Fibroblast of skin of left biceps (primary cell): ENCODE measurements at regions not wholly inside any gene's neighbourhood (a gene's known extent, or its start where the extent isn't known, plus 50 kb on each side); places are given as distances from the start of the nearest gene placed in this dataset.

Experiments used
- DNase-seq, 2 experiments: peaks; one replicate each; pipeline ENCODE4 v3.0.0-alpha.2; 2013; ENCODE audit warnings: low read depth in 2 of 2

DNA sequence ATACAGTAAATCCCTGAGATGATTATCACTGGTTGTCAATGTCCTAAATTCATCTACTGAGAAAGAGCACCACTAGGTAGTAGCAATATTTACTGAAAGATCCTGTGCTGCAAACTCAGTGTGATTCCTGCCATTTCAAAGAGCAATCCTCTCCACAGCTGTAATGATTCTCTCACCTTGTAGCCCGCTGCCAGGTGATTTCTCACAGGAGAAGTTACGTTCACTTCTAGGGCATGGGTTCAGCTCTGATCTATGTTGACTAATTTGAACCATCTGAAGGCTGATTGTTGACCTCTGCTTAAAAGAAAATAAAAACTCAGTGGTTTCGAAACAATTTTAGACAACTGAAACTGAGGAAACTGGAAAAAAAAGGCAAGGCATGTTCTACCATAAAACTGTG lies 197.0 kb downstream of the FAT4 start:
- no peak for DNase-seq

DNA sequence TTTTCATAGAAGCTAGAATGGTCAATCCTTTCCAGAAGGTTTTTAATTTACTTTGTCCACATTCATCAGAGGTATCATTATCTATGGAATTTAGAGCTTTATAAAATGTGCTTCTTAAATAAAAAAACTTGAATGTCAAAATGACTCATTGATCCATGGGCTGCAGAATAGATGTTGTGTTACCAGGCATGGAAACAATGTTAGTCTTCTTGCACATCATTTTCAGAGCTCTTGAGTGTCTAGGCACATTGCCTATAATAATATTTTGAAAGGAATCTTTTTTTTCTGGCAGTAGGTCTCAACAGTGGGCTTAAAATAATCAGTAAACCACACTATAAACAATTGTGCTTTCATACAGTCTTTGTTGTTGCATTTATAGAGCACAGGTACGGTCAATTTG lies 200.3 kb downstream of the FAT4 start:
- no peak for DNase-seq

DNA sequence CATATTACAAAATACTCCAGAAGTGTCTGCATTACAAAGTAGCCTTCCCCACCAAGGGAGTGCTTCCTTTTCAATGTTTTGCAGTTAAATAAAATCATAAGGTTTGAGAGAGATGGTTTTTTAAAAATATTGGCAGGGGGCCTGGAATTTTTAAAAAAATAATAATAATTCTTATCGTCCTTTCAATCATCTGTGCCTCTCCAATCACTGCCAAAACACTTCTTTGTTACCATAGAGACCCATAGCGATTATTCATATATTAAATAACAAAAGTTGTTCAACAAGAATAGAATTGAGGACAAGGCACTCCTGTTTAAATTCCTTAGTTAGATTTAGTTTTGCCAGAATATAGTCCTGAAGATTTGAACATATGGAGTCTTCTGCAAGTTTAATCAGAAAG lies 203.1 kb downstream of the FAT4 start:
- DNase-seq = no peak

DNA sequence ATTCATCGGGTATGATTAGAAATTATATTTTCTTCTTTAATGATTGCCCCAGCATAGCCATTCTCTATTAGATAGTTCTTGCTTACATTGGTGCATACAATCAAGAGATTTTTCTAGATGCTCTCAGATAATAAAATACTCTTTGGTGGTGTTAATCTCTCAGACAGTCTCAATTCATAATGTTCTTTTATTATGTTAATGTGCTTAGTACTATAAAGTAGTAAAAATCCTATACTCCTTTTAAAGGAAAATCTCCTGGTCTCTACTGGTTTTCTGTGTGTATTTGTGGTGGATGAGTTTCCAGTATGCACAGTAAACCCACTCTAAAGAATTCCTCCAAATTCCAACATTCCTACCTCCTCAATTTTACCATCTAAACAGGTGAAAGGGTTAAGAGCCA lies 203.5 kb downstream of the FAT4 start:
- DNase-seq = no peak

DNA sequence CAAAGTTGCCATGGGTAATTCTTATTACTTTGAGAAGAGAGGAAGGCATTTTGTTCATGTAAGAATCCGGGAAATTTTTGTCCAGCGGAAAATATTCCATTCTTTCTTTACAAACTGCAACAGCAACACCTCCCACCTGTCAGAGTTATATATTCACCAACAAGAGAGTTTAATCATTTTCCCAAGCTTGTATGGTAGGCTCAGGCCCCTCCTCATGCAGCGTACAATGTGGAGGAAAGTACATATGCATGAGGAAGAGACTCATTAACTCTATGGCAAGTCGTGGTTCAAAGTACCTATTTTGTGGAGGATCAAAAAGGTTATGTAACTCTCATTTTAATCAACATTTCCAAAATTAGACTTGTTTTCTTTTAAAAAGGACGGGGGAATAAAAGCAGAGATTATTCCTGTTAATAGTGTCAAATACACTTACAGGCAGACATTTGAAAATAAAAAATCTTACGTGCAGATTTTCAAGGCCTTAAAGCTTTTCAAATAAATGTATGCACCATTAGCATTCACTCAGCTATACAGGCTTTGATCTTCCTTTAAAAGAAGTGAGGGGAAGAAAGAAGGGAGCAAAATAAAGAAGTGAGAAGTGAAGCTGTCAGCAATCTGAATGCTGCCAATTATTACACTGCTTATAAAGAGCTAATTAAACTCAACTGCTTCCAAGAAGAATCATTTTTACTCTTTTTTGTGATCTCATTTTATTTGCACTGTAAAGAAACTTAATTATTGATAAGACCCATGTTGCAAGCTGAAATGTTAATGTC lies 204.8 kb downstream of the FAT4 start:
- DNase-seq = no peak

DNA sequence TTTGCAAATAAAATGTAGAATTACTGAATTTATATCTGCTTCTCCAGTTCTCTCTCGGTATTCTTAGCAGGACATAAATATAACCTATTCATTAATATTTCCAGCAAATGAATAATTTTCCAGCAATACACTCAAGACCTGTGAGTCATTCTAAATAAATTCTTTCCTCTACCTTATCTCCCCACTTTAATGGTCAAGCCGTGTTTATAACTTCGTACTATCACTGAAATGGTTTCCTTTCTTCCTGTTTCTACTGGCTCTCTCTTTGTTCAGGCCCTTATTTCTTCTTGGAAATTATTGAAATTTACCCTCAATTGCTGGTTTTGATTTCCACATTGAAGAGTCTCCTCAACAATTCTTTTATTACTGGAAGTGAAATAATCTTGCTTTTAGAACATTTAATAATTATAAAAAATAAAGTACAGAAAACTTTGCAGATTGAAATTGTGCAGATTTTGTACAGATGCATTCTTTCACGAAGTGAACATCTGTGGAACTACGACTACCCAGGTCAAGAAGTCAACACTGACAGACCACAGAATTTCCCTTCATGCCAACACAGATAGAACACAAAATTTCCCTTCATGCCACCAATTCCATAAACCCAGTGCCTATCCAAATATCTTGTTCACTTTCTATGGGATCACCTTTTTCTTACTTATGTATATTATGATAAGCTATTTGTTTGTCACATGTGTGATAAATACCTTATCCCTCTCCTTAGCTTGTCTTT lies 205.7 kb downstream of the FAT4 start:
- DNase-seq = no peak

DNA sequence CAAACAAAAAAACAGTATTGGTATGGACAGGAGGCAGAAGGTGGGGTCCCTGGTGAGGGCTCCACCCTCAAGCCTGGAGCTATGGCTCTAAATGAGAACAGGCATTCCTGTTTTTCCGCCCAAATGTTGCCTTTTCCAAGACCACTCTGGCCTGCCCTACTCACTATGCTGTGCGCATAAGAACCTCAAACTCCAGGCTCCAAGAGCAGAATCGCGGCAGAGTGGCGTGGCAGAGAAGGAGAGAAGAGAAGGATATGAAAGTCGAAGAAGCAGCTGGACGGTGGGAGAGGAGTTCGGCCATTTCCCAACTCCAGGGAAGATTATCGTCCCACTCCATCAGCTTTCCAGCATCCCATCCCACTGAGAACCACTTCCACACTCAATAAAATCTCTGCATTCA lies 207.8 kb downstream of the FAT4 start:
- no peak for DNase-seq

DNA sequence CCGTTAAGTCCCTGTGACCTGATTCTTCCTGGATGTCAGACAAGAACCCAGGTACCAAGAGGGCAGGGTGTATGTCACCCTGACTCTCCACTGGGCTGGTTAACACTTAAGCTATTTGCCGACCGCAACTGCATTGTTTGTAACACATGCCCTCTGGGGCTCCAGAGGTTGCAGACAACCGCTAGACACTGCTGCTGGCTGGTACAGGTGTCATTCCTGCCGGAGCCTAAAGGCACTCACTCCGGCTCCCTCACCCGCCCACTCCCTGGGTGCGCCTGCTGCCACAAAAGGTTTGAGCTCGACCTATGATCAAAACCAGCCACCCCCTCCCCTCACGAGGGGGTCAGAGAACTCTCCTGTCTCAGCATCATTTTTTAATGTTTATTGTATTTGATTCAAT lies 208.2 kb downstream of the FAT4 start:
- no peak for DNase-seq

DNA sequence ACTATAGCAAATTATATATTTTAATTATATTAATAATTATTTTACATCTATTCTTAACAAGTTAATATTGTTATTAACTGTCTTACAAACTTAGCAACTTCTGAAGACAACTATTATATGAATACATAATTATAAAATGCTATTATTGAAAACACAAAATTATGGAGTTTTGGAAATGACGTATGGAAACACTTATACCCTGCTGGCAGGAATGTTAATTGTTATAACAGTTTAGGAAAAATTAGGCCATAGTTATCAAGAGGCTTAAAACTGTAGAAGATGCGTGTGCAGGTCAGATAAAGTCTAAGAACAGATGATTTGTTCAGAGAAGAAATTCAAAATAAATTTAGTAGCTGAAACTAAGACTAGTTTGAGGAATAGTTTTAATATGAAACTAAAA lies 211.7 kb downstream of the FAT4 start:
- DNase-seq = no peak

DNA sequence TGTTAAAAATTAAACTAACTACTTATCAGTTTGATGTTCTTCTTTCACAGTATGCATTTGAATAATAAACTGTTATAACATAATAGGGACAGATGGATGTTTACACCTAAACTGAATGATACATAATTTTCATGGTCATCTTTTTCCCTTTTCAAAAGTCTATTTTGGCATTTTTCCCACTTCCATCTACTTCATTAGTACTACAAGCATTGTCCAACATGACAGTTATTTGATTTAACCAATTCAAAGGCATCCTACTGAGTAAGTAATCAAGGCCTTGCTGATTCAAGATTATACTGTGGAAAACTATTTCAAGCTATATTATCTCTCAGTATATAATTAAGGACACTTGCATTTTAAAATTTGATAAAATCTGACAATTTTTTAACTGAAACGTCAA lies 212.9 kb downstream of the FAT4 start:
- DNase-seq = no peak

DNA sequence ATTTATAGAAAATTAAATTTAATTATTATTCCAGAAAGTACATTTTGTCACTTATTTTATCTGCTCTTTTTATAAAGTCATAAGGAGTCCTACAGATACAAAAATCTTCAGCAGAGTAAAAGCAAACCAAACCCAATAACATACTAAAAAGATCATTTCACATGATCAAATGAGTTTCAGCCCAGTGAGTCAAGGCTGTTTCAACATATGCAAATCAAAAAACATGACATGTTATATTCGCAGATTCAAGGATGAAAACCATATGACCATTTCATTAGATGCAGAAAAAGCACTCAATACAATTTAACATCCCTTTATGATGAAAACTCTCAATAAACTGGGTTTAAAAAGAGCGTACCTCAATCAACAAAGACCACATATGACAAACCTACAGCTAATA lies 214.3 kb downstream of the FAT4 start:
- peak in 1 of 2 experiments; percentile 2 for DNase-seq

DNA sequence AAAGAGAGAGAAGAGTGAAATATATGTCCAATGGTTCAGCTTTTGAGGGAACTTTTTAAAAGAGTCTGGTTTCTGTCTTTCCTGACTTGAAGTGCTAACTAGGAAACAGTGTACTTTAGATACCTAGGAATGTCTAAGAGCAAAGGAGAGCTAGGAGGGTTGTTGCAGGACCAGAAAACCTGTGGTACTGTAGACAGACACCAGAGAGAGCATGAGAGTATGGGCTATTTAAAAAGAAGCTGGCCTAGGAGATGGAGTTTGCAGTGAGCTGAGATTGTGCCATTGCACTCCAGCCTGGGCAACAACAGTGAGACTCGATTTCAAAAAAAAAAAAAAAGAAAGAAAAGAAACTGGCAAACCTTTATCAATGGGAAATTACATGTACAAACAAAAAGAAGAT lies 223.9 kb downstream of the FAT4 start:
- no peak for DNase-seq

DNA sequence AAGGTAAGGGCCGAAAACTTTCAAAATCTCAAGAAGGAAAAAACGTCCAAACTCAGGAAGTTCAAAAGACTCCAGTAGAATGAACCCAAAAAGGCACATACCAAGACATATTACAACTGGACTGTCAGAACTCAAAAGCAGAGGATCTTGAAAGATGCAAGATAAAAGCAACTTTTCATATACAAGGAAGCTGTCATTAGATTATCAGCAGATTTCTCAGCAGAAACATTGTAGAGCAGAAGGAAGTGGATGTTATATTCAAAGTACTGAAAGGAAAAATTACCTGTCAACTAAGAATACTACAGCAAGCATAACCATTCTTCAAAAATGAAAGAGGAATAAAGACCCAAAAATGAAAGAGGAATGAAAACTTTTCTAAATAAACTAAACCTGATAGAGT lies 224.9 kb downstream of the FAT4 start:
- DNase-seq = no peak

DNA sequence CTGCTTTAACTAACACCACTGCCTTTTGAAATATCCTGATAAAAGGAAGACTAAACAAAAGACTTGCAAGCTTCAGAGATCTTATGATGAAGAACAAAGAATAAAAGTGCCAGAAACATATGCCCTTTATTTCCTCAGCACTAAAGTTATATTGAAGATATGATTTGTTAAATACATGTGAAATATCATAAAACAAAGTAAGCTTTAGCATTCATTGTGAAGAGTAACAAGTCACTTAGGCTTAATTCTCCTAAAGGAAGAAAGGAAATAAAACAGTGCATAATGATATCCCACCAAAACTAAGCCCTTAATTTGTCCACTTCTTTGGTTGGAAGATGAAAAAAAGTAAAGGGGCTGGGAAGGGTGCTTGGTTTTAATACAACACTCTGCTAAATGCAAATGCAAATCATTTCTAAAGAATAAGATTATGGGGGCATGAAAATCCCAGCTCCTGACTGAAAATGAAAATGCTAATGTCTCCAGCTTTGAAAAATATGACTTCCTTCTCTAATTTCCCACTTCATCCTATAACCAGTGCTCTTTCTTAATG lies 227.2 kb downstream of the FAT4 start:
- no peak for DNase-seq

DNA sequence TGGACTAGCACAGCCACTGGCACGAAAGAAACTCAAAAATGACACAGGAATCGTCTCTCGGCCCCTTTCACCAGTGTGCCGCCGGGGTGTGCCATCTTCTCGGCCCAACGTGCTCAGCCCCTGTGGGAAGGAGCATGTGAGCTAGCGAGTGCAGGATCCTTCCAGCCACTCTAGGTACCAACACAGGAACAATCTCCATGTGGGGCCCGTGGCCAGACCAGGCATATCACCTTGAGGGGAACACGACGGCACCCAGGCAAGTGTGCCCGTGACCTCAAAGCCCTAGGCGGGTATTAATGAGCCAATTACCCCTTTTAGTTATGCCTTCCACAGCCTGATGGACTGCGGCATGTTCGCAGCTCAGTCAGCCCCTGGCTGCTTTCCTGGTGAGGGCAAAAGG lies 231.5 kb downstream of the FAT4 start:
- DNase-seq = no peak

DNA sequence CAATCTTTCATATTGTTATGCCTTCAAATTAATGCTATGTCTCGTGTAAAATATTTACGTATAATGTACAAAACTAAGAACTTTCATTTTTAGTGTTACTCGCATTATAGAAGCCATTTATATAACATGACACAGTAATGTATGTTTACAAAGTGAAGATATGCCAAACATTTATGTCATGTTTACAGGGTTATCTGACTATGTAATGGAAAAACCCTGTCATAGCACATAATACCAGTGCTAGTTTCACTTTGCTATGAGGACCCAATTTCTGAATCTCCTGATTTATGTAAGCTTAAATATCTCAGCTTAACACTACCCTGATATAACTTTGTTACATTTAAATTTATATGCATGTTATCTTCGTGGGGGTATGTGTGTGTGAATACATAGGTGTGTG lies 233.1 kb downstream of the FAT4 start:
- no peak for DNase-seq

DNA sequence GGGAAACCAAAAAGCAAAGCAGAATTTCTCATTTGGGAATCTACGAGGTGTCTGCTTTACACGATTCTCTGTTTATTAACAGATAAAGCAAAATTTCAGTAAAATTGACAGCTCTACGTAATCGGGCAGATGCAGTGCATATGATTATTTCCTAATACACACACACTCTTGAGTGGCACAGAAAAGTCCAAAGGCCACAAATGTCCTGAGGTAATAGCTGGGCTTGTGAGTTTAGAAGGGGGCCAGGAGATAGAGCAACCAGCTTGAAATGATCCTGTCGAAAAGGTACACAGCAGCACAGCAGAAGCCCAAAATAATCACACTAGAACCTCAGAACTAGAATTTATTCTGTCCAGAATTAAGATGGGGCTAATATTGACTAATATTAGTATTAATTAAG lies 236.0 kb downstream of the FAT4 start:
- DNase-seq = no peak

DNA sequence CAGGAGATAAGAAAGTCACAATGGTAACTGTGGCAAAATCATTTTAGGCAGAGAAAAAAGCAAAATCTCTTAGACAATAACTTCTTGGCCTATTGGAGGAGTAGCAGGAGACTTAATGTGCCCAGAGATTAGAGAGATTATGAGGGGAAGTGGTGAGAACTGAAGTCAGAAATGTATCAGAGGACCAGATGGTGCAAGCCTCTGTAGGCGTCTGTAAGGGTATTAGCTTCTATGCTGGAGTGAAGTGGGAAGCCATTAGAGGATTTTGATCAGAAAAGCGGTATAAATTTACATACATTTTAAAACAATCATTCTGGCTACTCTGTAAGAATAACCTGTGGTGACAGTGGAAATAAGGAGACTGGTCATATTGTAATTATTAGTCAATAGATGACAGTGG lies 236.7 kb downstream of the FAT4 start:
- DNase-seq = no peak

DNA sequence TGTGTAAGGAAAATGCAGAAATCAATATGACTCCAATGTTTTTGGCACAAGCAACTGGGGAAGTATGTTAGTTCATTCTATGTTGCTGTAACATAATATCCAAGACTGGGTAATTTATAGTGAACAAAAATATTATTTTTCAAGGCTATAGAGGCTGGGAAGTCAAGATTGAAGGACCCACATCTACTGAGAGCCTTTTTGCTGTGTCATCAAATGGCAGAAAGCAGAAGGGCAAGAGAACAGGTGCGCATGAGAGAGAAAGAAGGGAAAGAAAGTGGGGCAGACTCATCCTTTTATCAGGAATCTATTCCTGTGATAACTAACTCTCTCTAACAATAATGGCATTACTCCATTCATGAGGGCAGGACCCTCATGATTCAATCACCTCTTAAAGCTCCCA lies 237.2 kb downstream of the FAT4 start:
- DNase-seq = no peak

DNA sequence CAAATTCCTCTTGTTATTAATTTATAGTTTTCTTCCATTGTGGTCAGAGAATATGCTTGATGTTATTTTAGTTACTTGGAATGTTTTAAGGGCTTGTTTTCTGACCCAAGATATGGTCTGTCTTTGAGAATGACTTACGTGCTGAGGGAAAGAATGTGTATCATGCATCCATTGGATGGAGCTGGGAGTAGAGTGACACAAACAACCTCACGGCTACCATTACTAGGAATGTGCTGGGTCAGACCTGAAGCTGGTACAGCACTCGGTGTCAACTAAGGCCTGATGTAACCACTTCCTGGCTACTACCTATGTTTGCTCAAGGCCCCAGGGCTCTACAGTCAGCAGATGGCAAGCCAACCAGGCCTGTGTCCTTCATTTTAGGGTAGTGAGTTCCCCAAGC lies 257.8 kb downstream of the FAT4 start:
- no peak for DNase-seq

DNA sequence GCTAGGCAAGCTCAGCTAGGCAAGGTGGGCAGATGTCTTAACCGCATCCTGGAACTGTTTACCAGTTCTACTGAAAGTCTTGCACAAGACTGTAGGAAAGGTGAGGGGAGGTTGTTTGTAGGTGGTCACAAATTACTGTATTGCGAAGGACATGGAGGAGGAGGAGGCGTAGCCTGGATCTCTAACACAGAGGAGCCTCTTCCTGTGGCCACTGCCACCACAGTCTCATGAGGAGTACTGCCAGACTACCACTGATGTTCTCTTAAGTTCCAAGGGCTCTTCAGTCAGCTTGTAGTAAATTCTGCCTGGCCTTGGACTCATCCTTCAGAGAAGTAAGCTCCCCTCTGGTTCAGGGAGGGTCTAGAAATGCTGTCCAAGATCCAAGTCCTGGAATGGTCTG lies 258.6 kb downstream of the FAT4 start:
- DNase-seq = no peak

DNA sequence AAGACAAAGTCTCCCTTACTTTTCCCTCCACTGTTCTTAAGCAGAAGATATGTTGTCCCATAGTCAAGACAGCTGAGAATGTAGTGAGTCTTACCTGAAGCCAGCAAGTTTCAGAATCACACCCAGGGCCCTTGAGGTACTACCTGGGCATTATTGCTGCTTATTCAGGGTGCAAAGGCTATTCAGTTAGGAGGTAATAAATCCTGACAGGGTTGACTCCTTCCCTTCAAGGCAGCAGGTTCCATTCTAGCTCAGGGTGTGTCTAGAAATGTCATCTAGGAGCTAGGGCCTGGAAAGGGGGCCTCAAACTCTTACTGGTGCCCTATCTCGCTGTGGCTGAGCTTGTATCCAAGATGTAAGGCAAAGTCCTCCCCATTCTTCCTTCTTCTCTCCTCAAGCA lies 259.0 kb downstream of the FAT4 start:
- no peak for DNase-seq

DNA sequence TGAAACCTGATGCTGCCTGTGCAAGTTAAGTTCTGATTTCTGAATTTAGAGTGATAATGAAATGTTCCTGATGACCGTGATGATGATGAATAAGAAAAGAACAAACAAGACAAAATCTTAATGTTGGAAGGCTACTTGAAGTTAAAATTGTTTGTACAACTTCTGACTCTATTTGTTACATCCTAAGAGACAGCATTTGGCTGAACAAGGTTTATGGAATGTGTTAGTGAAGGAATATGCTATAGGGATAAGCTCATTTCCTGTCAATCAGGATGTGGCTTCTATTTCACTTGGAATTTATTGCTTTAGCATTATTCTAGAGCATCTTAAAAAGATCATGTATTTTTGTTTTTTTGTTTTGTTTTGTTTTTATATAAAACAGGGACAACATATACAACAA lies 267.5 kb downstream of the FAT4 start:
- DNase-seq = peak; percentile 5 to 12
